Lung (tissue), 11 donors: ENCODE measurements at regions not wholly inside any gene's neighbourhood (a gene's known extent, or its start where the extent isn't known, plus 50 kb on each side); places are given as distances from the start of the nearest gene placed in this dataset.

ENCODE experiments used
- ATAC-seq: fragments of 200-7000 bp; cut with Tn5 transposase; one replicate; pipeline ENCODE4 v1.9.1; 2020; ENCODE audit warnings: moderate number of reproducible peaks; ENCODE audit not compliant: insufficient read depth, low FRiP score
- DNase-seq, 3 donors: peaks; one replicate each; pipeline ENCODE4 v3.0.0-alpha.2; 2013 to 2017
- H3K27ac ChIP-seq, 2 donors: one replicate each; pipeline ENCODE4 v1.5.1; 2013; ENCODE audit warnings: mild to moderate bottlenecking in 2 of 2, moderate library complexity in 2 of 2, control low read depth in 1 of 2, inconsistent platforms in 1 of 2, low read depth in 1 of 2, low read length in 1 of 2
- H3K27me3 ChIP-seq, 3 donors: one replicate each; pipeline ENCODE4 v1.5.1; 2013; ENCODE audit warnings: low read length in 2 of 3; ENCODE audit not compliant: control insufficient read depth in 3 of 3, insufficient read depth in 3 of 3
- H3K36me3 ChIP-seq, 4 donors: one replicate each; pipeline ENCODE4 v1.5.1; 2013; ENCODE audit warnings: low read length in 4 of 4, mild to moderate bottlenecking in 1 of 4, moderate library complexity in 1 of 4; ENCODE audit not compliant: control insufficient read depth in 4 of 4, insufficient read depth in 4 of 4
- H3K4me1 ChIP-seq, 5 donors: one replicate each; pipeline ENCODE4 v1.5.1; 2013; ENCODE audit warnings: low read length in 5 of 5, mild to moderate bottlenecking in 2 of 5, moderate library complexity in 1 of 5; ENCODE audit not compliant: control insufficient read depth in 5 of 5, insufficient read depth in 5 of 5
- H3K4me3 ChIP-seq: one replicate; pipeline ENCODE4 v1.5.1; 2013; ENCODE audit warnings: mild to moderate bottlenecking, control low read depth, moderate library complexity
- H3K9ac ChIP-seq, 2 donors: one replicate each; pipeline ENCODE4 v1.5.1; 2013; ENCODE audit warnings: low read length in 2 of 2, control low read depth in 1 of 2; ENCODE audit not compliant: insufficient read depth in 1 of 2
- H3K9me3 ChIP-seq, 4 donors: one replicate each; pipeline ENCODE4 v1.5.1; 2013; ENCODE audit warnings: low read length in 3 of 4, mild to moderate bottlenecking in 1 of 4, moderate library complexity in 1 of 4; ENCODE audit not compliant: control insufficient read depth in 4 of 4, insufficient read depth in 3 of 4
- CTCF ChIP-seq: IDR thresholded peaks from 2 replicates; pipeline ENCODE4 v1.5.1; 2012; ENCODE audit warnings: mild to moderate bottlenecking; ENCODE audit errors: control extremely low read depth, extremely low read depth
- WGBS, 2 donors: extraction: QIAGEN DNeasy Blood & Tissue Kit; methylation state at CpG; one replicate each; pipeline ENCODE4 v1.1.7; 2013; 5-methylcytosine and 5-hydroxymethylcytosine counted together
- donor health status: control.
- donor health status: control.
- donor health status: Bipolar disorder and iron deficiency.
- donor health status: healthy.
- donor health status: DM: yes; HTN: yes; CAD: no.

GRCh38 chr12:30213166-30213565 is 429.4 kb upstream of the TMTC1 start:
- Histone ChIP-seq H3K4me3 (no peak overlapping the region), H3K9me3 (peaks cover 0 to 1% (median 0%) of the 10 kb centered on the region in 4 donors), H3K4me1 (no peaks in the 10 kb centered on the region), H3K27me3 (no peaks in the 10 kb centered on the region), H3K27ac (no peak overlapping the region), H3K9ac (no peak overlapping the region), H3K36me3 (no peaks in the 10 kb centered on the region)
- 45 to 90% methylated on average over 1 of the region's 1 CpG for WGBS, 2 donors
- TF ChIP-seq CTCF: no peak
- DNase-seq (no peak), ATAC-seq (no peak)

GRCh38 chr12:30211743-30212142 is 428.0 kb upstream of the TMTC1 start:
- no peak overlapping the region for H3K27ac ChIP-seq
- H3K4me3 ChIP-seq: no peak overlapping the region
- no peaks in the 10 kb centered on the region for H3K27me3 ChIP-seq
- DNase-seq (no peak), ATAC-seq (no peak)
- TF ChIP-seq CTCF: no peak
- 57 to 61% methylated on average over 3 of the region's 3 CpGs for WGBS, 2 donors
- no peaks in the 10 kb centered on the region for H3K36me3 ChIP-seq
- H3K9me3 ChIP-seq: peaks cover 0 to 1% (median 0%) of the 10 kb centered on the region in 4 donors
- H3K4me1 ChIP-seq: no peaks in the 10 kb centered on the region
- no peak overlapping the region for H3K9ac ChIP-seq

DNA sequence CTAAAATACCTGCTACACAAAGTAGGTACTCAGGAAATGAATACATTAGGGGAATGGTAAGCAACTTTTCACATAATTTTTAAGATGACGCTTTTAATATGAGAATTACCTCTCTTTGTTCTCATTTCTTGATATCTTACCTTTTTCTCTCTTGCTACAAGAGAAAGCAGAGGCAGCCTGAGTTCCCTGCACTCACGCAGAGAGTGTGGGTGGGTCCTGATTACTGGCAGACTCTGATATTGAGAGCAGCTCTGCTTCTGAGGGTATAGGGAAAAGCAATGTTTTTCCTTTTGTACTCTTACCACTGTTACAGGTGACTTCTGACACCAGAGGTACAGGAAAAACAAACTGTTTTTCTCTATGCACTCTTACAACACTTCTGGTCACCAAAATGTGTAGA is 420.2 kb upstream of the TMTC1 start:
- Histone ChIP-seq H3K27me3 (peaks cover 0 to 40% (median 29%) of the 10 kb centered on the region in 3 donors), H3K9me3 (no peaks in the 10 kb centered on the region), H3K4me1 (no peaks in the 10 kb centered on the region), H3K36me3 (no peaks in the 10 kb centered on the region), H3K4me3 (no peak overlapping the region), H3K9ac (no peak overlapping the region), H3K27ac (no peak overlapping the region)
- 85 to 90% methylated on average over 2 of the region's 2 CpGs for WGBS, 2 donors
- no peak for TF ChIP-seq CTCF
- ATAC-seq (no peak), DNase-seq (no peak)

DNA sequence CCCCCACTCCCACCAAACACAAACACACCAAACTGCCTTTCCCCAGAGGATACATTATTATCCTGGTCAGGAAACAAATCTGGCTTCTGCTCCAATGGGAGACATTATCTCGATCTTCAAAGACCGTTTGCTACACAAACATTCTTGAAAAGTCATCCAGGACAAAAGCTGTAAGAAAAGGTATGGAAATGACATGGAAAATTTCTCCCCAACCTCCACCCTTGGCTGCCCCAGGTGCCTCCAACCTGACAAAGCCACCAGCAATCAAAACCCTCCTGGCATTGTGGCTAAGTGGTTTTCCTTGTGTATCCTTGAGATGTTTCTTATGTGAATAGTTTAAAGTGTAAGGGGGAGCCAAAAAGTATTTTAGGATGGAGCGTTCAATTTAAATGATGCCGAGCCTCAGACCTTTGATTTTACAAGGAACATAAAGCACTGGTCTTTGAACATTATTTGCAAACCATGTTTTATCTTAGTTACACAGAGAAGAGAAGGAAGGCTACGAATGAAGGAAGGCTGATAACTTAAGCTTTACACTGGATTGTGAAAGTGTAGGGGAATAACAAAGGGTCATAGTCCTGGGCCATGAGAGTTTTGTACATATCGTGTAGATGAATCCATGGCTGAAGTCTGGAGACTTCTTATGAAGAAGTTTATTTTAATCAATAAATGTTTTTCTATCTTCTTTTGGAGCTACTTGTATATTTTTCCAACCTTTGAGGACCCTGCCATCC is 418.9 kb upstream of the TMTC1 start:
- Histone ChIP-seq H3K4me3 (no peak overlapping the region), H3K9ac (no peak overlapping the region), H3K27ac (no peak overlapping the region), H3K9me3 (no peaks in the 10 kb centered on the region), H3K27me3 (peaks cover 0 to 40% (median 29%) of the 10 kb centered on the region in 3 donors), H3K36me3 (no peaks in the 10 kb centered on the region), H3K4me1 (no peaks in the 10 kb centered on the region)
- no peak for TF ChIP-seq CTCF
- 61 to 73% methylated on average over 6 of the region's 6 CpGs for WGBS, 2 donors
- no peak for DNase-seq
- ATAC-seq: no peak
